ENCODE measurements at regions not wholly inside any gene's neighbourhood (a gene's known extent, or its start where the extent isn't known, plus 50 kb on each side); places are given as distances from the start of the nearest gene placed in this dataset.

- TF ChIP-seq CTCF (IDR thresholded peaks at IDR 0.05; ENCODE audit: low read depth, low read length): no peak
- DNase-seq (ENCODE audit: low read depth, low spot score): no peak
- no peak overlapping the region for H3K4me3 ChIP-seq (ENCODE audit: low read depth, low read length)
- in situ Hi-C loops (cut with HindIII; ENCODE audit: low sequenced_read_pairs): no loop called here
Measured at GRCh38 chr4:53764761-53765490, 173.6 kb upstream of the LNX1 start.

- in situ Hi-C loops (cut with HindIII; ENCODE audit: low sequenced_read_pairs): no loop called here
- DNase-seq (ENCODE audit: low read depth, low spot score): peak; percentile 59
- no peak for TF ChIP-seq CTCF (IDR thresholded peaks at IDR 0.05; ENCODE audit: low read depth, low read length)
- no peak overlapping the region for H3K4me3 ChIP-seq (ENCODE audit: low read depth, low read length)
Measured at GRCh38 chr4:53763813-53764597, 172.7 kb upstream of the LNX1 start.

GRCh38 chr4:53755656-53756055 lies 164.4 kb upstream of the LNX1 start:
- H3K4me3 ChIP-seq (ENCODE audit: low read depth, low read length): no peak overlapping the region
- DNase-seq (ENCODE audit: low read depth, low spot score): no peak
- in situ Hi-C loops (cut with HindIII; ENCODE audit: low sequenced_read_pairs): no loop called here
- no peak for TF ChIP-seq CTCF (IDR thresholded peaks at IDR 0.05; ENCODE audit: low read depth, low read length)

- no peak for DNase-seq (ENCODE audit: low read depth, low spot score)
- no peak for TF ChIP-seq CTCF (IDR thresholded peaks at IDR 0.05; ENCODE audit: low read depth, low read length)
- in situ Hi-C loops (cut with HindIII; ENCODE audit: low sequenced_read_pairs): no loop called here
- H3K4me3 ChIP-seq (ENCODE audit: low read depth, low read length): no peak overlapping the region
Measured at GRCh38 chr4:53752124-53752523, 160.8 kb upstream of the LNX1 start.

DNA sequence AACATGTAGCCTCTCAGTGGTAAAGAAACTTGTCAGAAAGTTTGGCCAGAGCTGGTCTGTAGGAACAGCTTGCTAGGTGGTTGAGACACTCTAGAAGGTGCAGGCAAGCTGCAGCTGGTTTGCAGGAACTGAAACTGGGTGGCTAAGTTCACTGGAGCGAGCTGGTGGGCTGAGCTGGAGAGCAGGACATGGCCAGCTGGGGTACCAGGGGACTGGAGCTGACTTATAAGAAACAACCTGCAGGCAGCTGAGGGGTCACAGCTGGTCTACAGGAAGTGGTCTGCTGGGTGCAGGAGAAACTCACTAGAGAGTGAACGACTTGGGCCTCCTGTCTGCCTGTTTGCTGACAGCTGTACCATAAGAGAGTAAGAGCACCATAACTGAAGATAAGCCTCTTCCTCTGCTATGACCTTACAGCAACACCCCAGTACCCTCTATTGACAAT lies 157.1 kb upstream of the LNX1 start:
- in situ Hi-C loops (cut with HindIII; ENCODE audit: low sequenced_read_pairs): no loop called here
- DNase-seq (ENCODE audit: low read depth, low spot score): no peak
- H3K4me3 ChIP-seq (ENCODE audit: low read depth, low read length): no peak overlapping the region
- no peak for TF ChIP-seq CTCF (IDR thresholded peaks at IDR 0.05; ENCODE audit: low read depth, low read length)

GRCh38 chr4:53747401-53747800 lies 156.1 kb upstream of the LNX1 start:
- no peak overlapping the region for H3K4me3 ChIP-seq (ENCODE audit: low read depth, low read length)
- DNase-seq (ENCODE audit: low read depth, low spot score): no peak
- TF ChIP-seq CTCF (IDR thresholded peaks at IDR 0.05; ENCODE audit: low read depth, low read length): no peak
- in situ Hi-C loops (cut with HindIII; ENCODE audit: low sequenced_read_pairs): no loop called here

All from astrocyte of the spinal cord (primary cell).